GM23338 (cell line): ENCODE measurements at regions not wholly inside any gene's neighbourhood (a gene's known extent, or its start where the extent isn't known, plus 50 kb on each side); places are given as distances from the start of the nearest gene placed in this dataset.

Experiments
- CREB1 ChIP-seq: fragments of 250-450 bp; sonication (Bioruptor Pico); IDR thresholded peaks from 2 replicates; pipeline ENCODE4 v1.5.0; 2020; ENCODE audit warnings: low read depth, mild to moderate bottlenecking, moderate library complexity
- CTCF ChIP-seq, 2 experiments: fragments of 200-600 bp in 1 of 2; sonication (generic) in 1 of 2; conservative IDR thresholded peaks; 2 replicates each; pipeline versions ENCODE4 v1.5.1 to v1.6.1; 2016 to 2017; ENCODE audit warnings: antibody characterized with exemption in 2 of 2, low read depth in 2 of 2, mild to moderate bottlenecking in 2 of 2, moderate library complexity in 1 of 2
- ETS1 ChIP-seq: IDR thresholded peaks from 2 replicates; pipeline ENCODE4 v1.6.1; 2016; ENCODE audit warnings: antibody characterized with exemption
- EZH2 ChIP-seq: fragments of 200-600 bp; sonication (generic); IDR thresholded peaks from one replicate; pipeline ENCODE4 v1.8.0; 2017; ENCODE audit warnings: antibody characterized with exemption, mild to moderate bottlenecking, low read depth; ENCODE audit not compliant: unreplicated experiment
- EZH2phosphoT487 ChIP-seq: fragments of 200-600 bp; sonication (generic); IDR thresholded peaks from one replicate; pipeline ENCODE4 v1.8.1; 2018; ENCODE audit warnings: antibody characterized with exemption; ENCODE audit not compliant: unreplicated experiment
- JUNB ChIP-seq: IDR thresholded peaks from one replicate; pipeline ENCODE4 v1.6.1; 2016; ENCODE audit warnings: antibody characterized with exemption; ENCODE audit not compliant: unreplicated experiment
- NANOG ChIP-seq: IDR thresholded peaks from 2 replicates; pipeline ENCODE4 v1.6.1; 2016; ENCODE audit warnings: antibody characterized with exemption, borderline replicate concordance
- POLR2AphosphoS5 ChIP-seq: IDR thresholded peaks from 2 replicates; pipeline ENCODE4 v1.6.1; 2016; ENCODE audit warnings: antibody characterized with exemption, low read depth
- REST ChIP-seq: IDR thresholded peaks from one replicate; pipeline ENCODE4 v1.6.1; 2018; ENCODE audit warnings: antibody characterized with exemption; ENCODE audit not compliant: unreplicated experiment
- STAT1 ChIP-seq: IDR thresholded peaks from one replicate; pipeline ENCODE4 v1.6.1; 2016; ENCODE audit warnings: antibody characterized with exemption; ENCODE audit not compliant: unreplicated experiment
- ZNF114 ChIP-seq: fragments of 250-450 bp; sonication (Bioruptor Pico); IDR thresholded peaks from 2 replicates; pipeline ENCODE4 v1.5.0; 2020; ENCODE audit warnings: mild to moderate bottlenecking, moderate library complexity
- ZNF331 ChIP-seq: fragments of 250-450 bp; sonication (Bioruptor Pico); IDR thresholded peaks from 2 replicates; pipeline ENCODE4 v1.5.0; 2020; ENCODE audit warnings: low read depth, mild to moderate bottlenecking, moderate library complexity

- TF ChIP-seq CTCF (conservative IDR thresholded peaks at IDR 0.05; ENCODE audit: low read depth in 2 of 2) = no peak
- TF ChIP-seq EZH2 = no peak
- no peak for TF ChIP-seq POLR2AphosphoS5
- TF ChIP-seq ZNF331 (CRISPR knock-in tag) = no peak
- TF ChIP-seq JUNB = no peak
- no peak for TF ChIP-seq CREB1 (CRISPR knock-in tag)
- no peak for TF ChIP-seq REST
- TF ChIP-seq EZH2phosphoT487 = no peak
- TF ChIP-seq ZNF114 (CRISPR knock-in tag) = no peak
- no peak for TF ChIP-seq ETS1
- no peak for TF ChIP-seq STAT1
- no peak for TF ChIP-seq NANOG
Measured at GRCh38 chr1:81298266-81298665, 502.5 kb upstream of the ADGRL2 start.
